ENCODE measurements at regions not wholly inside any gene's neighbourhood (a gene's known extent, or its start where the extent isn't known, plus 50 kb on each side); places are given as distances from the start of the nearest gene placed in this dataset.

GRCh38 chr1:79744746-79745145 is 738.2 kb upstream of the ADGRL4 start:
- H3K27me3 ChIP-seq, result no peaks in the 10 kb centered on the region
- no peaks in the 10 kb centered on the region for H3K4me1 ChIP-seq
- in situ Hi-C loops (cut with MboI; ENCODE audit: low sequenced_read_pairs in 4 of 4), result no loop called here
- H3K27ac ChIP-seq, result no peak overlapping the region
- intact Hi-C loops (cut with DNase I; ENCODE audit: low total_unique reads), result no loop called here
- H3K36me3 ChIP-seq, result no peaks in the 10 kb centered on the region
- H3K4me3 ChIP-seq, result no peak overlapping the region
- DNase-seq, result no peak
- no peak for ATAC-seq
- no peak for TF ChIP-seq POLR2A (IDR thresholded peaks at IDR 0.05)
- TF ChIP-seq, protein P1, sequence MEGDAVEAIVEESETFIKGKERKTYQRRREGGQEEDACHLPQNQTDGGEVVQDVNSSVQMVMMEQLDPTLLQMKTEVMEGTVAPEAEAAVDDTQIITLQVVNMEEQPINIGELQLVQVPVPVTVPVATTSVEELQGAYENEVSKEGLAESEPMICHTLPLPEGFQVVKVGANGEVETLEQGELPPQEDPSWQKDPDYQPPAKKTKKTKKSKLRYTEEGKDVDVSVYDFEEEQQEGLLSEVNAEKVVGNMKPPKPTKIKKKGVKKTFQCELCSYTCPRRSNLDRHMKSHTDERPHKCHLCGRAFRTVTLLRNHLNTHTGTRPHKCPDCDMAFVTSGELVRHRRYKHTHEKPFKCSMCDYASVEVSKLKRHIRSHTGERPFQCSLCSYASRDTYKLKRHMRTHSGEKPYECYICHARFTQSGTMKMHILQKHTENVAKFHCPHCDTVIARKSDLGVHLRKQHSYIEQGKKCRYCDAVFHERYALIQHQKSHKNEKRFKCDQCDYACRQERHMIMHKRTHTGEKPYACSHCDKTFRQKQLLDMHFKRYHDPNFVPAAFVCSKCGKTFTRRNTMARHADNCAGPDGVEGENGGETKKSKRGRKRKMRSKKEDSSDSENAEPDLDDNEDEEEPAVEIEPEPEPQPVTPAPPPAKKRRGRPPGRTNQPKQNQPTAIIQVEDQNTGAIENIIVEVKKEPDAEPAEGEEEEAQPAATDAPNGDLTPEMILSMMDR (IDR thresholded peaks at IDR 0.05 in 4 of 5, conservative IDR thresholded peaks at IDR 0.05 in 1 of 5), result no peak
- H3K9me3 ChIP-seq, result no peaks in the 10 kb centered on the region

DNA sequence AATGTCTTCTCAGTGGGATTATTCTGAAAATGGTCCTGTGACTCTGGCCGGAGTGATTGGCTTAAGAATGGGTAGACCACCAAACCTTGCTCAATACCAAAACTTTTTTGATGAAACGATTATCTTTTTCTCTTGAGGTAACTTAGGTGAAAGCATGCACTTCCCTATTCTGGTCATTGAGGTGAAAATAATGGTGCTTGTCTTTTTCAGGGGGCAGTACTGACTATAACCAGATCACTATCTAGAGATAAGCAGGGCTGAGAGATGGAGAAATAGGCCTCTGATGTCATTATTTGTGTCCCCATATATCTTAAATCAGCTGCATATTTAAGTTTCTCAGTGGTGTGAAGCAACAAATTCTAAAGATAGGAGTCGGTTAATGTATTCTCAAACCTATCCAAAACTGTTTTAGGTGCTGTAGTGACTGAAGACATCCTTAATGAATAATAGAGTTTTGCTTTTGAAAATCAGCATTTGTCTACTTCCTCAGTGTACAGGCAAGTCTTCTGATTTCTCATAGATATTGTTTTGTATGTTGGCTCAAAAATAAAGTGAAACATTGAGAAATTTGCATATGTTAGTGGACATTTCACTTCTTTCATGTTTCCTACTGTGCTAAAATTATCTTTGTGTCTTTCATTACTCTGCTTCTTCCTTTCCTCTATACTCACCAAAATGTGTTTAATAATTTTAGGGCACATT is 735.3 kb upstream of the ADGRL4 start:
- ATAC-seq, result no peak
- intact Hi-C loops (cut with DNase I; ENCODE audit: low total_unique reads) (no loop called here), in situ Hi-C loops (cut with MboI; ENCODE audit: low sequenced_read_pairs in 4 of 4) (no loop called here)

DNA sequence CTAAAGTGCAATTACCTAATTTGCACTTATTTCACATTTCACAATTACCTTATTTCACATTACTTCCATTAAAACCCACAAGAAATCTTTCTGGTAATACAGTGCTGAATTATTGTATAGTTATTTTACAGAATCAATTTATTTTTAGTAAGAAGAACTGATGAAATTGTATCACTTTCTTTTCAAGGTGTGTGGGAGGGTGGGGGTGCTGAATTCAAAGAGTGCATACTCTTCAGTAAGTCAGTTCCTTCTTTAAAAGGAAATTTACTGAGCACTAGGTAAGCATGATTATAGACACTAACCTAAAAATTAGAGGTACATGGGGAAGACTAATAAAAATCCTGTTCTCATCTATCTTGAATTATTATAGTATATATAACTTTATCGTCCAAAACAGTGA is 731.6 kb upstream of the ADGRL4 start:
- TF ChIP-seq POLR2A (IDR thresholded peaks at IDR 0.05), result no peak
- TF ChIP-seq, protein P1 (IDR thresholded peaks at IDR 0.05 in 4 of 5, conservative IDR thresholded peaks at IDR 0.05 in 1 of 5), result no peak
- DNase-seq (no peak), ATAC-seq (no peak)
- in situ Hi-C loops (cut with MboI; ENCODE audit: low sequenced_read_pairs in 4 of 4), result no loop called here
- Histone ChIP-seq H3K36me3 (no peaks in the 10 kb centered on the region), H3K4me3 (no peak overlapping the region), H3K27ac (no peak overlapping the region), H3K9me3 (no peaks in the 10 kb centered on the region), H3K27me3 (no peaks in the 10 kb centered on the region), H3K4me1 (no peaks in the 10 kb centered on the region)
- intact Hi-C loops (cut with DNase I; ENCODE audit: low total_unique reads), result no loop called here

More for the DNA sequence above, 735.3 kb upstream of the ADGRL4 start:
- TF ChIP-seq POLR2A (IDR thresholded peaks at IDR 0.05), result no peak
- TF ChIP-seq, protein P1 (IDR thresholded peaks at IDR 0.05 in 4 of 5, conservative IDR thresholded peaks at IDR 0.05 in 1 of 5), result no peak
- no peaks in the 10 kb centered on the region for H3K9me3 ChIP-seq
- no peaks in the 10 kb centered on the region for H3K27me3 ChIP-seq
- H3K4me3 ChIP-seq, result no peak overlapping the region
- no peak for DNase-seq
- no peaks in the 10 kb centered on the region for H3K36me3 ChIP-seq
- no peaks in the 10 kb centered on the region for H3K4me1 ChIP-seq
- H3K27ac ChIP-seq, result no peak overlapping the region

DNA sequence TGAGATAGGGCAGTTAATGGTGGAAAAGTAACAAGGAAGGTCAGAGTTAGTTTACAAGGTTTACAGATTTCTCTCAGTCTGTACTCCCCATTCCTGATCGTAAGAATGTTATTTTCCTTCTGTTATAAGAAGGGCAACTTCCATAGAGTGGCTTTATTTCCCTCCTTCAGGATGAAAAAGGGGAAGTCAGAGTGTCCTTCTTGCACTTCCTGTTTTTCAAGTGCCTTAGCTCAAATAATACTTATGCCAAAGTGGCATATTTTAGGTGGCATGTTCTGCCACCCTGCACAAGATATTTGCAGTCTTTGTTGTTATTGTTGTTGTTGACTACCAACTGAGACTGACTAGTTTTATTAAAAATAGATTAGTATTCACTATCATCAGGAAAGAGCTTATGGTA is 730.7 kb upstream of the ADGRL4 start:
- intact Hi-C loops (cut with DNase I; ENCODE audit: low total_unique reads) (no loop called here), in situ Hi-C loops (cut with MboI; ENCODE audit: low sequenced_read_pairs in 4 of 4) (no loop called here)
- no peak for DNase-seq
- Histone ChIP-seq H3K36me3 (no peaks in the 10 kb centered on the region), H3K4me1 (no peaks in the 10 kb centered on the region), H3K9me3 (no peaks in the 10 kb centered on the region), H3K4me3 (no peak overlapping the region), H3K27me3 (no peaks in the 10 kb centered on the region), H3K27ac (no peak overlapping the region)
- no peak for ATAC-seq
- TF ChIP-seq, protein P1 (IDR thresholded peaks at IDR 0.05 in 4 of 5, conservative IDR thresholded peaks at IDR 0.05 in 1 of 5), result no peak
- TF ChIP-seq POLR2A (IDR thresholded peaks at IDR 0.05), result no peak

- no peaks in the 10 kb centered on the region for H3K4me1 ChIP-seq
These were observed 726.4 kb upstream of the ADGRL4 start for GRCh38 chr1:79732950-79733349.

More at GRCh38 chr1:79732950-79733349, 726.4 kb upstream of the ADGRL4 start:
- ATAC-seq (no peak), DNase-seq (no peak)
- H3K27ac ChIP-seq, result no peak overlapping the region
- no peaks in the 10 kb centered on the region for H3K9me3 ChIP-seq
- no peaks in the 10 kb centered on the region for H3K27me3 ChIP-seq
- no peak overlapping the region for H3K4me3 ChIP-seq
- intact Hi-C loops (cut with DNase I; ENCODE audit: low total_unique reads), result no loop called here
- TF ChIP-seq, protein P1 (IDR thresholded peaks at IDR 0.05 in 4 of 5, conservative IDR thresholded peaks at IDR 0.05 in 1 of 5), result no peak
- no peak for TF ChIP-seq POLR2A (IDR thresholded peaks at IDR 0.05)
- in situ Hi-C loops (cut with MboI; ENCODE audit: low sequenced_read_pairs in 4 of 4), result no loop called here
- no peaks in the 10 kb centered on the region for H3K36me3 ChIP-seq
